Urinary bladder (tissue), 3 donors: ENCODE measurements at regions not wholly inside any gene's neighbourhood (a gene's known extent, or its start where the extent isn't known, plus 50 kb on each side); places are given as distances from the start of the nearest gene placed in this dataset.
A peak's percentile ranks its signal among the peaks of the same experiment; 100 is the strongest.
"Not testable (repeated sequence)": the region's sequence is repeated elsewhere in the genome, so short reads cannot be mapped to it uniquely, and the experiment has no call there.

Experiments used
- DNase-seq: peaks from one replicate; pipeline ENCODE4 v3.0.0-alpha.2; 2015; ENCODE audit errors: extremely low spot score
- H3K27ac ChIP-seq: one replicate; pipeline ENCODE4 v1.5.1; 2013; ENCODE audit warnings: low read depth, mild to moderate bottlenecking, moderate library complexity
- H3K36me3 ChIP-seq: one replicate; pipeline ENCODE4 v1.6.1; 2013; ENCODE audit warnings: mild to moderate bottlenecking, moderate library complexity; ENCODE audit not compliant: insufficient read depth
- H3K4me1 ChIP-seq: one replicate; pipeline ENCODE4 v1.6.1; 2013; ENCODE audit warnings: mild to moderate bottlenecking, moderate library complexity; ENCODE audit not compliant: insufficient read depth
- H3K4me3 ChIP-seq: one replicate; pipeline ENCODE4 v1.5.1; 2013; ENCODE audit warnings: low read depth, low read length
- WGBS: extraction: QIAGEN DNeasy Blood & Tissue Kit; methylation state at CpG from one replicate; pipeline ENCODE4 v1.1.7; 2013; 5-methylcytosine and 5-hydroxymethylcytosine counted together
- donor health status: healthy with polysubstance abuse.
- donor health status: healthy.

DNA sequence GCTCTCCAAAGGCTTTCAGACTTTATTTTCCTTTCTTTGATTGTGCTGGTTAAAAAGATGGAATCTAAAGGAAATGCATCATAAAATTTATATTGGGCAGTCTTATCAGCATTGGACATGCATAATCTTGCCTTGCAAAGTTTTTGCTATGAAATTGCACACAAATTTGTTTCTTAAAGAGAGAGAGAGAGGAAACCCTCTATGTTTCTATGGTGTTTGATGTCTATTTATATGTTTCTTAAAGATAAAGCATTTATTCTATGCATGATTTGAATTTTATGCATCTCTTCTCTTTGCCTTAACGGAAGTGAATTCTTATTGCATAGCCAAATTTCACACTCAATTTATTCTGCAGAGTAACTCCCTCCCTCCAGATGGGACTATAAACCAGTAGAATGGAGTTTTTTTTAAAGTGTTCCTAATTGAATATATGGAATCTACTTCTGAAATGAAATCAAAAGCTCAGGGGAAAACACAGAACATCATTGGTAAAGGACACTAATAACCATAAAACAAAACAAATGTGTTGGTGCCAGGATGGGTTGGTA lies 83.5 kb upstream of the PPARGC1A start:
- Histone ChIP-seq H3K27ac (no peak overlapping the region), H3K4me1 (peaks cover 3% of the 10 kb centered on the region), H3K4me3 (no peak overlapping the region), H3K36me3 (peaks cover 2% of the 10 kb centered on the region)
- DNase-seq = peak; percentile 17
- 40% methylated on average over 1 of the region's 1 CpG for WGBS

DNA sequence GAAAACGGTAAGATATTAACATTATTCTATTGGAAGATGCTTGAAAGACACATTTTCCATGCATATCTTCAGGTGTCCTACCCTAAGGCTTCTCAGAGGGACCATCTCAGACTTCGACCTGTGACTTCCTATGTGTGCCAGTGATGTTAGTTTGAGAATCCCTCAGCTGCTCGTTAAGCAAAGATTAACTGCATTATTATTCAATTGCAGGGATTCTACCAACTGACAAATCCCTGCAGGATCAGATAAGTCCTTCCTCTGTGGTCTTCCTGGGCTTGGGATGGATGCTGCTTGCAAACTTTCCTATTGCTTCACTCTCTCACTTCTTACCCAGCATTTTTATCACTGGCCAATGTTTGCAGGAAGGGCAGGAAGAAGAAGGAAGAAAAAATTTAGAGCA lies 83.0 kb upstream of the PPARGC1A start:
- no peak overlapping the region for H3K27ac ChIP-seq
- peaks cover 3% of the 10 kb centered on the region for H3K4me1 ChIP-seq
- WGBS = 47% methylated on average over 3 of the region's 3 CpGs
- no peak for DNase-seq
- H3K4me3 ChIP-seq = no peak overlapping the region
- H3K36me3 ChIP-seq = peaks cover 2% of the 10 kb centered on the region

DNA sequence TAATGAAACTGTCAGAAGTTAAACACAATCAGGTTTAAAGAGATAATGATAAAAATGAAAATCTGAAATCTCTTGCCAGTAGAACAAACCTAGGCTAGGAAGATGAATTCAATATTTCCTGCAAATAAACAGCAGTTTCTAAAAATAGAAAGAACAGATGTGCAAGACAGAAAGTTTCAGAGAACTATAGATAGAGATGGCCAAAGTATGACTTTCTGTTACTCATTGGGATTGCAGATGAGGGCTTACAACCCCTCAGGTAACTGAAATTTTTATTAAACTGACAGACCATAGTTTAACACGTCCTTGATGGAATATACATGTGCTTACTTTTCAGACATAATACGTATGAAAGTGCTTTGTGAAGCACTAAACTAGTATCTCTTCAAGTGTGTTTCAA lies 82.3 kb upstream of the PPARGC1A start:
- Histone ChIP-seq H3K4me3 (no peak overlapping the region), H3K27ac (no peak overlapping the region), H3K36me3 (peaks cover 2% of the 10 kb centered on the region), H3K4me1 (peaks cover 3% of the 10 kb centered on the region)
- WGBS = 50% methylated on average over 2 of the region's 2 CpGs
- no peak for DNase-seq

DNA sequence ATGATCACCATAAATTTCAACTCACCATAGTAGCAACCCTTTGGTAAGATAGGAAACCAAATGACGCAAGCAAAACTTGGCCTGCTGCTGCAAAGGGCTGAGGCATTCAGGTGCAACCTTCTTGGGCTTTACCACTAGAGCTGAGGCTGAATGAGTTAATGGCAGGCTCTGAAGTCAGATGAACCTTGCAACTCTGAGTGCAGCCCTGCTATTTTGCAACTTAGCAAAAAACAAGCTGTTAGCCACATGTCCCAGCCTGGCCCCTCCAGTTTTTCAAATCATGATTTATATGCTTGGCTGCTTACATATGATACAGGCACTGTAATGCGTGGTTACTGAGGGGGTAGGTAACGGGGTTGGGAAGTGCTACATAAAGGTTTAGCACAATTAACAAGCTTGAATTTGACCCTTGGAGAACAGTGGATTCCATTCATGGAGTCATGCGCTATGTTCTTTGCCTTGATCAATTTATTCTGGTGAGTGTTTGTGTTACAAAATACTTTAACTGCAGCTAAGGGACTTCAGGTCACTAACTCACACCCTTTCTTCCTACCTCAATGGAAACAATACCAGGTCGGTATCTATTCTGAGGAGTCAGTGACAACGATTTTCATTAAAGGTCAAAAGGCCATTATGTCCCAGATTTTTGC lies 80.5 kb upstream of the PPARGC1A start:
- 75% methylated on average over 6 of the region's 6 CpGs for WGBS
- H3K36me3 ChIP-seq = peaks cover 2% of the 10 kb centered on the region
- no peak overlapping the region for H3K4me3 ChIP-seq
- peaks cover 3% of the 10 kb centered on the region for H3K4me1 ChIP-seq
- no peak for DNase-seq
- H3K27ac ChIP-seq = no peak overlapping the region

DNA sequence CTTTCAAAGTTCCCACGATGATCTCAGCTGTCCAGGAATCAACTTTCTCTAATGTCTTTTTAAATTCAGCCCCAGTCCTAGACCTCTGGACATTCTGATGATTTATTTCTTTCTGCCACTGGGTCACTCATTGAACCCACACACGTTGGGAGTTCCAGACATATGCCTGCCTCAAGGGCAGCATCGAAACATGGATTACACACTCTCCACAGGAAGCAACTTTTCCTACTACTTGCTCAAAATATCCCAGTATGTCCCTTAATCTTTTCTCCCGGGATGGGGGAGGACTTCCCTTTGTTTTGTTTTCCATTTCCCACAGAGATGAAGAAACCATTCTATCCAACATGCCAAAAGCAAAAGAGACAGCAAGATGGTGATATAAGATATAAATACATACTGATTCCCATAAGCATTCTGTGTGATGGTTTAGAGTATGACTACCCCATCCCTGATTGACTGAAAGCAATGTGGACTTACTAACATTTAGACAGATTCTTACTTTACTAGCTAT lies 79.8 kb upstream of the PPARGC1A start:
- DNase-seq = no peak

DNA sequence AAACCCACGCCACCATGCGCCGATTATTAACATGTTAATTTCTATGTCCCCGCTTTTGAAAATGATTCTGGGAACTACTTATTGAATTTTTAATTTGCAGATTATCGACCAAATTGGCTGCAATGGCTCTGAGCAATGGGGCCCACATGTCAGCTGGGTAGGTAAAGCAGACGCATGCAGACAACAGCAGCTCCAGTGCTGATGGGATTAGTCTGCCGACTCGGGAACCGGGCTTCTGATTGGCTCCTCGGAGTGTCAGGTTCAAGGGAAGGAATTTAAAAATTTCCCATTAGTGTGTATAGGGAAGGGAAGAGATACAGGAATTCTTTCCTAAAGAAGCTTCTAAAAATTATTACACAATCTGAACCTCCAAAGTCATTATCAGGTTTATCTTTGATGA lies 77.4 kb upstream of the PPARGC1A start:
- Histone ChIP-seq H3K4me3 (no peak overlapping the region), H3K27ac (no peak overlapping the region), H3K36me3 (peaks cover 2% of the 10 kb centered on the region), H3K4me1 (no peaks in the 10 kb centered on the region)
- DNase-seq = no peak
- 92% methylated on average over 10 of the region's 10 CpGs for WGBS

More for the DNA sequence above, 79.8 kb upstream of the PPARGC1A start:
- Histone ChIP-seq H3K4me3 (no peak overlapping the region), H3K27ac (no peak overlapping the region), H3K4me1 (peaks cover 3% of the 10 kb centered on the region), H3K36me3 (peaks cover 2% of the 10 kb centered on the region)
- WGBS = 50% methylated on average over 4 of the region's 4 CpGs

DNA sequence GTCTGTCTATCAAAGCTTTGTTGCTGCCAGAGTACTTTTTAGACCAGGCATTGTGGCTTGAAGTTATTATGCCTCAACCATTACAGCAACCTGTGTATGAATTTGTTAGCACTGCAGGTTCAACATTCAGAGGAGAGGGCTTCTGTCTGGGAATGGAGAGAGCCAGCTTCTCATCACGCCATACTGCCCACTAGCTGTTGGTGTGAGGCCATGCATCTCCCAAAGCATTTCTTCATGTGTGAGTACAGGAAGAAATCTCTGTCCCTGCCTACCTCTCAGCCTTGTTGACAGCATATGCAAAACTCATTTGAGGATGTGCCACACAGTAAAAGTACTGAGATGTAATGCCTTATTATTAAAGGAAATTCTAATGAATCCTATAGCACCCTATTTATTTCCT lies 76.9 kb upstream of the PPARGC1A start:
- DNase-seq = no peak
- Histone ChIP-seq H3K36me3 (peaks cover 2% of the 10 kb centered on the region), H3K27ac (no peak overlapping the region), H3K4me3 (no peak overlapping the region), H3K4me1 (no peaks in the 10 kb centered on the region)
- WGBS = 100% methylated on average over 1 of the region's 1 CpG

DNA sequence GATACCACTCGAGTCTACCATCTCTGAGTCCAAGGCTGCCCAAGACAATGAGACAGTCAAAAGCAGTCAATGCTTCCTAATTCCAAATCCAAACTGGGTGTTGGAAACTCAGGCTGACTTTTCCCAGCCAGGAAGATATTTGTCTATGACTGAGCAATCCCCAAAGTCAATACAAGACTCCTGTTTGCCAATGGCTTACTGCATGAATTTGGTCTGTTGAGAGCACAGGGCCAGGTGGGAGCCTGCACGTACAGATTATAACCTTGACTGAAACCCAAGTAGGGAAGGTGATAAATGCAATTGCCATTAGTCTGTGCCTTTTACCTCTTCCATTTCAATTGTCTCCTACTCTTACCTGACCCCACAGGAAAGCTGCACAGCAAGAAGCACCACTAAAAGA lies 72.6 kb upstream of the PPARGC1A start:
- WGBS = 90% methylated on average over 2 of the region's 2 CpGs
- Histone ChIP-seq H3K4me1 (no peaks in the 10 kb centered on the region), H3K36me3 (no peaks in the 10 kb centered on the region)

DNA sequence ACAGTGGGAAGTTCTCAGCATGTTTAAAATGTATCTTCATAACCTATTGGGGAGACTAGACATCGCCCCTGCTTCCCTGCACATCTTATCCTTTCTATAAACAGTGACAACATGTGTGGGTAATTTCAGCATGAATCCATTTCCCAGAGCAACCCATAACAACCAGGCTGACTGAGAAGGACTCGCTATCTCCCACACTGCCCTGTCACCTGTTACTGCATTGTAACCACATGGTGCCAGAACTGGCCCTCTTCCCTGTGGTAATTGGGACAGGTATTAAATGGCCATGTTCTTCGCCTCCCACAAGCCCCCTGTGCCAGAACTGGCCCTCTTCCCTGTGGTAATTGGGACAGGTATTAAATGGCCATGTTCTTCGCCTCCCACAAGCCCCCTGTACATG lies 71.5 kb upstream of the PPARGC1A start:
- H3K4me3 ChIP-seq, H3K36me3 ChIP-seq, DNase-seq, H3K4me1 ChIP-seq, H3K27ac ChIP-seq: not testable (repeated sequence)
- 91% methylated on average over 4 of the region's 4 CpGs for WGBS

More for the DNA sequence above, 72.6 kb upstream of the PPARGC1A start:
- DNase-seq = no peak
- H3K27ac ChIP-seq = no peak overlapping the region
- H3K4me3 ChIP-seq = no peak overlapping the region

DNA sequence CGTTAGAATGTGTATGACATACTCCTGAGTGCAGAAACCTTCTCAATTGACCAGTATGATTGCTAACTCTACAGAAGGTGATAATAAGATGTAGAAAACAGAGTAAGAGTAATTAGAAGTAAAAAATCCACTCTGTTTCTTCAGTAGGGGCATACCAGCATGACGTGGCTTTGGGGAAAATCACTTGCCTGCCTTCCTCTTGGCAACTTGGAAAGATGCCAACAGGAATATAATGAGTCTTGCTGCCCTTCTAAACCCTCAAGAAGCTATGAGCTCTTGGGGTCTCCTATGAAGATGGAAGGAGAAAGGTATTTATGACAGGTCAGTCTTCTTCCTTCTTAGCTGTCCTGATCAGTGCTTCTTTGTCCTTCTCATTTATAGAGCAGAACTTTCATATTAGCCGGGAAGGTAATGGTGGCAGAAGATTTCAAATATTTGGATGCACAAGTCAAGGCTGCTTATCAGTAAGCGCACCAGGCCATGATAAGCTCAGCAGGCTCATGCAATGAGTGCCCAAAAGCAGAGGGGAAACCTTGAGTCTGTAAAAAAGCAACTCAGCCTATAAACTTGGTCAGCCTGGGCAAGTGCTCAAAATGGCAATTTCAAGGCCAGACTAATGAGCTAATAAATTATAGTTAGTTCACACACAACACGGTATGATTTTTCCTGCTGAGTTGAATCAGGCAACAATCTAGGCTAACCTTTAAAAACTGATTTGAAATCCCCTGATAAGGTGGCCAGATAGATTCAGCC lies 69.7 kb upstream of the PPARGC1A start:
- 59% methylated on average over 5 of the region's 5 CpGs for WGBS
- no peaks in the 10 kb centered on the region for H3K36me3 ChIP-seq
- H3K4me1 ChIP-seq = no peaks in the 10 kb centered on the region
- no peak overlapping the region for H3K4me3 ChIP-seq
- DNase-seq = no peak
- no peak overlapping the region for H3K27ac ChIP-seq

DNA sequence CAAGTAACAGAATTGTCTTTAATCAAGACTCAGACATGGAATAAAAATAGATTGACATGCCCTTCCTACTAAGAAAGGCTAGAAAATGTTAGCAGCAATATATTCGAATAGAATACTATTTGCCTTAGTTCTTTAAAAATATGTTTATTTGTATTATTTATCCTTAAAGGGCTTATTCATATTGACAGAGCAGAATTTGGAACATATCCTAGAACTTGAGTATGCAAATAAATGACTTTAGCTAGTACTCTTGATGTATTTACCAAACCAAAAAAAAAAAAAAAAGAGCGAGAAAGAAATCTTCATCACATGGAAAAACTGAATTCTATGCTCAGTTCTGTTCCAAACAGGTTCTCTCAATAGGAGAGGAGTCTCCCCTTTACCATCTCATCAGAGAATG lies 68.9 kb upstream of the PPARGC1A start:
- Histone ChIP-seq H3K4me1 (no peaks in the 10 kb centered on the region), H3K27ac (no peak overlapping the region), H3K4me3 (no peak overlapping the region), H3K36me3 (no peaks in the 10 kb centered on the region)
- WGBS = 92% methylated on average over 2 of the region's 2 CpGs
- DNase-seq = no peak

DNA sequence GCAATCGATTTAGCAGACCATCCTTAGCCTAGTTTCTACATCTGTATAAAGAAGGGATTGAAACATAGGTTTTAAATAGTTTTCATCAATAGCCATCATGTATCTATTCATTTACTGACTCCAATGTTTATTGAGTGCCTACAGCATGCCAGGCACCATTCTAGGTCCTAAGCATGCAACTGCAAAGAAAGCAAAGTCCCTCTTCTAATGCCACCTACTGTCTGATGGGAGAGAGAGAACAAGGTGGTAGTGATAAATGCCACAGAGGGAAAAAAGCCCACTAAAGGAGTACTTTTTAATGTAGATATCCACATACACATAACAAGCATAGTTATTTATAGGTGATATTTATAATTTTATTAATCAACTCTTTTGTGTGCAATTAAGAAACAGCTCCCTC lies 67.6 kb upstream of the PPARGC1A start:
- Histone ChIP-seq H3K4me1 (no peaks in the 10 kb centered on the region), H3K4me3 (no peak overlapping the region), H3K36me3 (no peaks in the 10 kb centered on the region), H3K27ac (no peak overlapping the region)
- 95% methylated on average over 1 of the region's 1 CpG for WGBS
- no peak for DNase-seq

DNA sequence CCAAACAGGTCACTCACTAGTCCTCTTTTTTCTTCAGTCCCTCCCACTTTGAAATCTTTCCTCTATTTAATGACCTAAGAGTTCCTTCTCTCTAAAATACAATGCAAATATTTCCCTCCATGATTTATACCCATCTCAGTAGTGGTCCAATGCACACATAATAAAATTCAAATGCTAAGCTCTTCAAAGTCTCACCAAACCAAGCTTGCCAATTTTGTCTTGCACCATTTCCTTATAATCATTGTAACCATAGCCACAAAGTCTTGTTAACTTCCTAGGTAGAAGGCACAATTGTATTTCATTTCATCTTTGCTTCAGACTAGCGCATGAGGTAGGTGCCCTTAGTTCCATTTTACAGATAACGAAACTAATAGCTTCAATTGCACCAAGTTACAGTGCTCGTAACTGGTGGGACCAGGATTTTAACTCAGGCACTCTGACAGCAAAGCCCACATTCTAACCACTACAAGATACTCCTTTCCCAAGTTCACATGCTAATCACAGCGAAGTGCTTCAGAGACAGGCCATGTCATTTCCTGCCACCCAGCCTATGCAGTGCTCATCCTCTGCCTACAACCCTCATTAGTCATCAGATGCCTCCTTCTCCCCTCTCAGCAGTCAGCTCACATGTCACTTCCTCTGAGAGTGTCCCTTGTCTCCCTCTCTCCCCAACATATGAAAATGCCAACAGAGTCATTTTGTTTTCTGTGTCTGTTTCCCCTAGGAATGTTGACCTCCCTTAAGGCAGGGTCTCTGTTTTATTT lies 66.9 kb upstream of the PPARGC1A start:
- Histone ChIP-seq H3K4me3 (no peak overlapping the region), H3K27ac (no peak overlapping the region), H3K36me3 (no peaks in the 10 kb centered on the region), H3K4me1 (no peaks in the 10 kb centered on the region)
- 94% methylated on average over 4 of the region's 4 CpGs for whole genome bisulfite sequencing
- no peak for DNase-seq
